A172 (cell line): ENCODE measurements at regions not wholly inside any gene's neighbourhood (a gene's known extent, or its start where the extent isn't known, plus 50 kb on each side); places are given as distances from the start of the nearest gene placed in this dataset.

ENCODE experiments used
- DNase-seq: peaks from one replicate; pipeline ENCODE4 v3.0.0-alpha.2; 2015; ENCODE audit warnings: low spot score

DNA sequence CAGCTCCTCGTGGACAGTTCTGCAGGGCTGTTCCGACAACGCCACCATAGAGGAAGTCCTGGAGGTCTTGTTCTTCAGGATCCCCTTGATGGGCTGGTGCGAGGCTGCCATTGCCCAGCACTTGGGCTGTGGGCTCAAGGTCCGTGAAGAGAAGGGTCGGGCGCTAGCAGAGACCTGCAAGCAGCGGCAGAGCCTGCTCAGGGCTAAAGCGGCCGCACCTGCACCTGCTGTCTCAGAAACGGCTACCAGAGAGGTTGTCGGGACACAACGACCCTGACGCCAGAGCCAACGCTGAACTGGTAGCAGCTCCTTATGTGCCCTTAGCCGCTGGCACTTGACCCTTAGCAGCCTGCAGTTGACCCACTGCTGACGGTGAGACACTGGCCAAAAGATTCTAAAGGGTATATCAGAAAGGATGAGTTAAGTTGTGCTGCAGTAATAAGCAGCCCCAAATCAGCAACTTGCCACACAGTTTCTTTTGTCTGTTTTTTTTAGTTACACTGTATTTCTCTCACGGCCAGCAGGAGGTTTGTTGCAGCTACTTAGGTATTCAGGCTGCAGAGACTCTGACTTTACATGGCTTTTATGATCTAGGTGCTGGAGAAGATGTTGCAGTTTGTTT lies 55.5 kb upstream of the ST6GAL2 start:
- DNase-seq, result no peak

DNA sequence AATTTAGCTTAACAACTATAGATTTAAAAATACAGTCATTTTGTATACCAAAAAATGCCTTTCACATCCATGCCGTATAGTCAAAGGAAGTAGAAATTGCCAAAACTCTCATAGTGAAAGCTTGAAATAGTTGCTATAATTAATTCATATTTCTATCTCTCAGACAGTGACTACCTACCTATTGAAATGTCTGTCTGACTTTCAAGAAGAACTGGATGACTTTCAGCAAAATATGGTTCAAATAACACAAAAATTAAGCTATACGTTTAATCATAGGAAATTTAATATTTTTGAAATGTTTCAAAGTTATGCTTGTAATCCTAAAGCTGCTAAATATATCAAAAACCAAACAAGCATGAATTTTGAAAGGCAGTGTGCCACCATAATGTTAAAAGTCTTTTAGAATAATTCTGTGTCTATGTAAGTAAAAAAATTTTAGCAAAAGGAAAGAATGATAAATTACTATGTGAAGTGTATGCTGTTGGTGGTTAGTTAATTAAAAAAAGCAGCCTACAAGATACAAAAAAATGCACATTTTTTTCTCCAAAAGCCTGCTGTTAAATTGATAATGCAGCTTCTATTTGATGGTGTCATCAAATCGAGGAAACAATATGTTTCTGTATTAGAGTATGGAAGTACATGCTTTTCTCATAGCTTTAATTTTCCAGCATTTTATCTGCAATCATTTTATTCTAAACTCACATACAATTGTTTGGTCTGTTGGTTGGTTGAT lies 57.7 kb upstream of the ST6GAL2 start:
- DNase-seq, result no peak

DNA sequence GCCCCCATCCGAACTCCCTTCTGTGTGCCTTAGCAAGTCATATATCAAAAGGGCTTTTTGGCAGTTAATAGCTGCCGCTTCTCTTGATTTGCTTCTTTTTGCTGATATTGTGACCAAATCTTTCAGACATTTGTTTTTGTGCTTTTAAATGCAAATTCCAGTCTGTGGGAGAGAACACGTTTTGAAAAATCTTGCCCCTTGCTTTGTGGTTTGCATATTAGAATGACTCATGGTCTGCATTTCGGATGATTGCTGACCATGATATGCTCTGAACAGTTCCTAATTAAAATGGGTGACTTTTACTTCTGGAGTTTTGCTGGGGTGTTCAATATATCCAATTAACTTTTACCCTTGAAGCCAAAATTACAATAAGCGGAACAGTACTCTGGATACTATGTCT lies 58.2 kb upstream of the ST6GAL2 start:
- DNase-seq, result no peak

DNA sequence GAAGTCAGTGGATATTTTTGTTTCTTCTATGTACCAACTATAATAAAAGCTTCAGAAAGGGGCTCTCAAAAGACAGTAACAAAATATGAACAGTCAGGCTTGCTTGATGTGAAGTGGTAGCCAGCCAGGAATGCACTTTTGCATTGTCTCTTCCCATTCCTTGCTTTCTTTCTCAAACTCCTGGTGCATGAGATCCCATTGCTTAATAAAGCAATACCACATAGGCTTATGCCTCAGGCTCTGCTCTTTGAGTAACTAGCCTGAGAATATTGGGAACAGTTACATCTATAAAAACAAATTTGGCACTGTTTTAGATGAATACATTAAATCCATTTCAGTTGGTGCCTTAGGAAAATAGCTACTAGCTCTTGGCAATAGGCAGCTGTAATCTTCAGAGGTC lies 62.6 kb upstream of the ST6GAL2 start:
- no peak for DNase-seq

DNA sequence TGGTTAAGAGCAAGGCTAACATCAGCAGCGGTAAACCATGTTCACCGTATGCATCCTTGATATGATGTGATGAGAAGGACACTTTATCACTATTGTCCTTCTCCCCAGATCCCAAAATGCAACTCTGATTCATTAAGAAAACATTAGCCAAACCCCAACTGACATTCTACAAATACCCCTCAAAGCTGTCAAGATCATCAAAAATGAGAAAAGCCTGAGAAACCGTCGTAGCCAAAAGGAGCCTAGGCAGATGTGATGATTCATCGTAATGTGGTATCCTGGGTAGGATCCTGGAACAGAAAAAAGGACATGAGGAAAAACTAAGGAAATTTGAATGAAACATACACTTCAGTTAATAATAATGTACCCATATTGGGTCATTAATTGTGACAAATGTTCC lies 67.3 kb upstream of the ST6GAL2 start:
- DNase-seq, result no peak

DNA sequence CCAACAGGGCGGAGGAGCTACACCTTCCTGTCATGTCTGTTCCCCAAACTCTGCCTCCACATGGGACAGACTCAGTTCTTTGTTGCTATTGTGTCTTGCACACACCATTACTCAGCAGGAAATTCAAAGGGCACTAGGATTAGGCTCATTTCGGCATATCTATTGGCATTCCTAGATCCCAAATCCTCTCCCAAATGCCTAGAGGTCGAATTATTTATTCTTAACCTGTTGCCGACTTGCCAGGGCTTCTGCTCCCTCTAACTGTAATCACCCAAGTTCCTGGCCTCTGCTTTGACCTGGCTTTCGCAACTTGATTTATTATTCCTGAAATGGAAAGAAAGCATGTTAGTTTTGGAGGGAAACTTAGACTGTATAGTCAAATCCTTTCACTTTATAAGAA lies 67.8 kb upstream of the ST6GAL2 start:
- no peak for DNase-seq

DNA sequence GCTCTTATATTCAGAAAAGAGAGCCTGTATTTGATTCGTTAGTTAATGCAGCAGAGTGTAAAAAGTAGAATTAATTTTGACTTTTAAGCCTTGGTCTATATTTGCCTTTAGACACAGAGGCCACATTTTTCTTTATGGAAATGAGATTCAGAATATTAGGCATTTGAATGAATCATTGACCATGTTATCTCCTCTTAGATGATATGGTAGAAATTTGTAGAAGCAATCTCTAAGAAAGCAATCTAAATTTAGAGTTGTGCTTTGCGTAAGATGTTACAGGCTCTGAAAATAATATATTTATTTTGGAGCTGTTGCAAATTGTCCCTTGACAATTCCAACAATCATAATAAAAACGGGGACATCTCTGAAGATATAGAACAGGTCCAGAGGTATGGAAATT lies 68.3 kb upstream of the ST6GAL2 start:
- no peak for DNase-seq

DNA sequence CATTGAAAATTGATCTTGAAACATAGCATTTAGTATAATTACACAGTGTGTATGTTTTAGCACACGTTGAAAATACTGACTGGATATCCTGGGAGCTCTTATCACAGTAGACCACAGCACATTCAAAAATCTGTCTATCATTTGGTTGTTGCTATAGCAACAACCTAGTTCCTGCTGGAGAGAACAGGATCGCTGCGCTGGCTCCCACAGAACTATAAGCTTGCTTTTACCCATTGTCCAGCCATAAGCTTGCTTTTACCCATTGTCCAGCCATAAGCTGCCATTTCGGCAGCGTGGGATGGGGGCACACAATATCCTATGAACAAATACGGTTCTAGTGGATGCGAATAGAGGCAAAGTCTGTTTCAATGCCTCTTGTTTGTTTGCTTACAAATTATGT lies 70.4 kb upstream of the ST6GAL2 start:
- DNase-seq, result no peak

DNA sequence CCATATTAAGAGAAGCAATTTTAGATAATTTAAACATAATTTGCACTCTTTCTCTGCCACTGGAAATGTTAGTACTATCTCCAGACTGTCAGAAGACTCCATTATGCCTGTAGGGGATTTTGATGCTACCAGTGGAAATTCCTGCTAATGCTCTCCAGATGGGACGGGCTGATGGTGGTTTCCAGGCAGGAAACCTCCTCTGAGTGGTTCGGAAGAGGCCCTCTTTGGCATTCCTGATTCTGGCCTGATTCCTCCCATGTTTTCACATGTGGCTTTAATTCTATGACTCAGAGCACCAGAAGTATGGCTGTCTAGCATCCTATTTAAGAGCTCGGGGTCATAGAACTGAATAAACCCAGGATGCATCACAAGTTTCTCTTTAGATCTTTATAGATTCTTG lies 70.9 kb upstream of the ST6GAL2 start:
- peak; percentile 3 for DNase-seq

DNA sequence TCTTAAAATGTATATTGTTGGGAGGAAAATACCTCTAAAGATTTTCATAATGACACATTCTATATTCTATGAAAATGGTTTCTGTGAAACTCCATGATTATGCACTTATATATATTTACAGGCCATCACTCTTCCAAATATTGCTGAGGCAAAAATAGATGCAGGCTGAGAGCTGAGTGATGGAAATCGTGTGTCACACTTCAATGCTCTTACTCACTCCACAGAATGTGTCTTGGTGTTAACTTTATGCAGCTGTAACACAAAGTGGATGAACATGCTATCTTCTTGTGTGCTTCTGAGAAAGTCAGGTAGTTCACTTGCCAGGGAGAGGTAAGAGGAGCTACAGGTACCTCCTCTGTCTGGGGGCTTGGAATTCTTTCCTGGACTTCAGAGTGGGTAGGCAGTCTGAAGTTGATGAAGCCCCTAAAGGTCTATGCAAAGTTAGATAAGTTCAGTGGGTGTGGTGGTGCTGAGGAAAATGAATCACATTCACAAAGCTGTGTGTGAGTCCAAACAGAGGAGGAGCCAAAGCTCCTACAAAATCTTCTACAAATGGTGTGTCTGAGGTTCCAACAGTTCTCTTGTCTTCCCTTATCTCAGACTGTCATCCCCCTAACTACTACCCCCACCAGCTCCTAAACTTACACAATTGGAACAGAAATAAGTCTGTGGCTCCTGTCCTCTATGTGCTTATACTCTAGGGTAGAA lies 74.2 kb upstream of the ST6GAL2 start:
- no peak for DNase-seq

DNA sequence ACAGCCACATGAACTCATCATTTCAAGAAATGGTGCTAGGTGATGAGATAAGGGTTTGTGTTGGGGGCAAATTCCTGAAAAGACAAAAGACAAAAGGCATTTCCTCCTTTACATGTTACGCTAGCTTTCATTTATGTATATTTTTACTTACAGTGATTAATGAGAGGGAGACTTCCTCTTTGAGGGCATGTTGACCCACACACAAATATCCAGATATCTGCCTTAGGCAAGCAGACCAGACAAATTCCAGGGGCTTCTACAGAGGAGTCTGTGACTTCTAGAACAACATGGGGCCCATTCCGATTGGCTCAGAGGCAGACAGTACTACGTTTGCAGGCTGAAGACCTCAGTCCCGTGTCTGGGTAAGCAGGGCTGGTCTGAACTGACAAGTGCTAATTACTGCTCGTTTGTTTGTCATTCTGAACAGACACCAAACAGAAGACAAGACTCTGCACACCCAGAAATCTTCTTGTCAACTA lies 74.8 kb upstream of the ST6GAL2 start:
- DNase-seq, result no peak

DNA sequence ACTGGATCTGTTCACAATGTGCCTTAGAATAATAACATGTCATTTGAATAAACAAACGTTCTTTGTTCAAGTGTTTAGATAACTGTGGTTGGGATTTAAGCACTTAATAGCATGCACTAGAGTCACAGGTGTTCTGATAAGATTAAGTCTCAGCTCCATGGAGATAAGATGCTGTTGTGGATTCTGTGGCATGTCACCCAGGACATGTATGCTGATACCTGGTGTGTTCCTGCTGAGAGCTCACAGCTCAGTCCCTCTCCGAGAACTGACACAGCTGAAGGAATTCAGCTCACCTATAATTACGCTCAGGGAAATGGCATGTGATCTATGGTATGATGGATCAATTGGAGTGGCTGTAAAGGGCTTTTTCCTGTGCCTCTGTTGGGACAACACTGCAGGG lies 75.4 kb upstream of the ST6GAL2 start:
- no peak for DNase-seq

DNA sequence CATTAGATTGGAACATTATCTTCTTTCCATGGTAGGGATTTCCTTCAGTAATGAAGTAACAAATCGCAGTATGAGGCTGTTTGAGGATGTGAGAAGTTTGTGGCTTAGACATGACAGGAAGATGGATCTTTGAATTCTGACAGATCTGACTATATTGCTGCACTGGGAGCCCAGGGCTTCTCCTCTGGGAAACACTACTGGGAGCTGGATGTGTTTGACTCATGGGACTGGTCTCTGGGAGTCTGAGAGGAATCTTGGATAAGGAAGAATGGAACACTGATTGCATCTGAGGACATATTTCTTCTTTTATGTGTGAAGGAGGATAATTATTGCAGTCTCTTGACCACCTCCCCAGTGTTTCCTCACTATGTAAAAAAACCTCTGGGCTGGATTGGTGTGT lies 77.2 kb upstream of the ST6GAL2 start:
- no peak for DNase-seq

DNA sequence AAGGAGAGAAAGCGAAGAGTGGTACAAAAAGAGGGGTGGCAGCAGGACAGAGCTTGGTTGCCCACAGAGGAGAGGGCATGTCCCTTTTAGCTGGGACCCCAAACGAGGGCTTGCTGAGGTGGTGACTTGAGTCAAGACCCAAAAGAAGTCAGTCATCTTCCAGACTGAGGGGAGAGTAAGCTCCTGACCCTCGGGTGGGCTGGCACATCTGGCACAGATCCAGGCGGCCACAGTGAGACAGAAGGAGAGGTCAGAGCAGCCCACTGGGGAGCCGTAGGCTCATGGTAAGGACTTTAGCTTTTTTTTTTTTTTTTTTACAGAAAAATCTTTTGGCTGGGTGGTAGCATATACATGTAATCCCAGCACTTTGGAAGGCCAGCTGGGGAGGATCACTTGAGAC lies 77.9 kb upstream of the ST6GAL2 start:
- DNase-seq, result no peak

DNA sequence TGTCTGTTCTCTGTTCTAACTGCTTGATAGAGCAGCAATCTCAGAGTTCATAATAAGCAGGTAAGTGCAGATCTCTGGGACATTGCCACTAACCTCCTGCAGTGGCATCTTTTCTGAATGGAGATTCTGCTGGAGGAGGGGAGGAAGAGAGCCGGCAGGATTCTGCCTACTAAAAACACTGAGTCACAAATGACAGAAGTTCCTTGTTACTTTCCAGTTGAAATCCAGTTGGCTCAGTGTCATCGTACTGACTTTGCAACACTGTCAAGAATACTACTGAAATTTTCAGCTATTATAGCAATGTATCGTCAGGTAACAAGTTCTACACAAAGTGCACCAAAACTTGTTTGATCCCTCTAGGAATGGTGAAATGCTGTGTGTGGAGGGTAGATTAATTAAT lies 79.6 kb upstream of the ST6GAL2 start:
- DNase-seq, result no peak

DNA sequence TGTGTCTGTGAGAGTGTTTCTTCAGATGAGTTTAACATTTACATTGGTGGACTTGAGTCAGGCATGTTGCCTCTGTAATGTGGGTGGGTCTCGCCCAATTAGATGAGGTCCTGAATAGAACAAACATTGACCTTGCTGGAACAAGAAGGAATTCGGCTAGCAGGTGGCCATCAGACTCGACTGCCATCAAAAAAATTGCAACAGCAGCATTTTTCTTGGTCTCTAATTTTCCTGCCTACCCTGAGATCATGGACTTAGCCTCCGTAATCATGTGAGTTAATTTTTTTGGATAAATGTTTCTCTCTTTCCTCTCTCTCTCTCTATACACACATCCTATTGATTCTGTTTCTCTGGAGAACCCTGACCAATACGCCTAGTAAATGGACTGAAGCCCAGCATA lies 83.8 kb upstream of the ST6GAL2 start:
- no peak for DNase-seq

DNA sequence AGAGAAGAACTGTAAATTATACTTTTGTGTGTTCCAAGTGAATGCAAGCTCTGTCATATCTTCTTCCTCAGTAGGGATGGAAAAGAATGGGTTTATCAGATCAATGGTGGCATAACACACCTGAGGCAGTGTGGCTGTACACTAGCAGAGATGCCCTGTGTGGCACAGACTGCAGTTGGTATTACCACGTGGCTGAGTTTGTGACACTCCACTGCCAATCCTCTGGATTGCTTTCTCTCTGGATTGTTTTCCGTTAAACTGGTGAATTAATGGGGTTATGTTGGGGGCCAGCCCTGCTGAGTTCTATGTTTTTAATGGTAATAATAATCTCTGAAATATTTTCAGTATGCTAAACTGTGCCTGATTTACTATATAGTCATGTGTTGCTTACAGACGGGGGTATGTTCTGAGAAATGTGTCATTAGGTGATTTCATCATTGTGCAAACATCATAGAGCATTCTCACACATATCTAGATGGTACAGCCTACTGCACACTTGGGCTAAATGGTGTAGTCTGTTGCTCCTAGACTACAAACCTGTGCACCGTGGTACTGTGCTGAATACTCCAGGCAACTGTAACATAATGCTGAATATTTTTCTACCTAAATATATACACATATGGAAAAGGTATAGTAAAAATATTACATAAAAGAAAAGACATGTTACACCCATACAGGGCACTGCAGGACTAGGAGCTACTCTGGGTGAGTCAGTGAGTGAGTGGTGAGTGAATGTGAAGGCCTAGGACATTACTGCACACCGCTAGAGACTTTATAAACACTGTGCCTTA lies 84.7 kb upstream of the ST6GAL2 start:
- DNase-seq, result no peak

DNA sequence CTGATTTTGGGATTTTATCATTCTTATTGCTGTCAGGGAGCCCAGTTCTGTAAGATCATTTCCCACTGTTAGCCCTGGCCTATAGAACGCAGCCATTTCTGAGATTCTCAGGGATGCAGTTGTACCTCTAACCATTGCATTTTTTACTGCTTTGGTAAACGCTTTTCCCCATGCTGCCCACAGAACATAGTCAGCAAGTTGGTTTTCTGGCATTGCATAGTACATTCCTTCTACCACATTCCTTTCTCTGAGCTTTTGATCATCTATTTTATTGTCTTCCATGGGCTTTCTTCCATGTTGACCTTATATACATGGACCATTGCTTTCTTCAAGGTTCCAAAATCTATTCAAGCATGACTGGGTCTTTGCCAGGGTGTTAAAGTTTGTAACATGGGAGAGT lies 86.8 kb upstream of the ST6GAL2 start:
- DNase-seq, result no peak

DNA sequence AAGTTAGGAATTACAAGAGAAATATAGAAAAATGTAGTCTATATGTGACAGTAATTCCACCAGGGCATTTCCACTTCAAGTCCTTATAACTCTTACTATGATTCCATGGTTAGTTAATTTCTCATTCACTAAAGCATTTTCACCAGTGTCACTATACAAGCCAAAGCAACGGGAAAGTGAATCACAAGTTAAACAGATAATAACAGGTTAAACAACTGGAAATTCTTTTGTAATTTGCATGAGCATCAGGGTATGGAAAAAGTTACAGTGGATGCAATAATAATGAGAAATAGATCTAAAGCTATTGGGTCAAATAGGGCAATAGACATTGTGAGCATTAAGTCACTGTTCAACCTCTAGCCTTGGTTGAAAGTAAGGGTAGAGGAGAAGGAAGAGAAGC lies 88.9 kb upstream of the ST6GAL2 start:
- no peak for DNase-seq

DNA sequence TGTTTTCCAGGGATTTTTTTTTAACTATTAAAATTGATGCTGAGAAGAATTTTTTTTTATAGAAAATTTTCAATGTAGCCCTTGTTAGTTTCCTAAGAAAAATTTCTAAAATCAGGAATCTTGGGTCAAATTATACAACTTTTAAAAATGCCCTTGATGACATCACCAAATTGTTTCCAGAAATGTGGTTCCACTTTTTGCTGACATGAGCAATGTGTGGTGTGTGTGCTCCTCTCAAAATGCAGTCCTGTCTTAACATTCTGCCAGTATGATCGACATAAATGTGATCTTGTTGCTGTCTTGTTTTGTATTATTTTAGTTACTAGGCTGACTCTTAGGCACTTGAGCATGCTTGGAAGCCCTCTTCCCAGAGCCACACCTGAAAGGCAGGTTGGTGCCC lies 89.7 kb upstream of the ST6GAL2 start:
- no peak for DNase-seq

DNA sequence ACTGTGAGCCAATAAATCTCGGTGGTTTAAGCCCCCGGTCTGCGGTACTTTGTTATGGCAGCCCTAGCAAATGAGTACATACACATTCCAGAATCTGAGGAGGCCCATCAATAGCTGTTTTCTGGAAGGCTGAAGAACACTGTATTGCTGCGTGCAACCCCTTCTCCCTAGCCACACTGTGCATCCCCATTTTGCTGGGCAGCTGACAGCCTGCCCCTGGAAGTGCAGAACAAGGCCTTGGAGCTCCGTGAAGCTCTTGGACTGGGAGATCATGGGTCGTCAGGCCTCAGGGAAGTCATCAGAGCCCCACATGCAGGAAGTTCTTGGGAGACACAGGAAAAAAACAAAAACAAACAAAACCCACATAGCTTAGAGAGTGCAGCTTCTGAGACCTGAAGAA lies 90.6 kb upstream of the ST6GAL2 start:
- no peak for DNase-seq

DNA sequence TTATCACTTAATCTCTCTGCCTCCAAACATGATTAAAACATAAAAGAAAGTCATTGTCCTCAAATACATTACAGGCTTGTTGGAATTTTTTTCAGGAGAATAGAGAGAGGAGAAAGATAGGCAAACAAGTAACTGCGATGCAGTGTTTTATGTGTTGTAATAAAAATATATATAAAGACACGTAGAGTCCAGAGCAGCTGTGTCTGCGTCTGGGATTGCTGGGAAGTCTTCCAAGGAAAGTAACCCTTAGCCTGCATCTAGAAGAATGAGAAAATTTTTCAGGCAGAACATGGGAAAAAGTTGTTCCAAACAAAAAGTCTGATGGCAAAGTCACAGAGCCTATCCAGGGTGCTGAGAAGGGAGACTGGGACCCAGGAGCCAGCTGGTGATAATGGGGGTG lies 91.8 kb upstream of the ST6GAL2 start:
- no peak for DNase-seq
